HCT116 (cell line): ENCODE measurements at regions not wholly inside any gene's neighbourhood (a gene's known extent, or its start where the extent isn't known, plus 50 kb on each side); places are given as distances from the start of the nearest gene placed in this dataset.

Experiments used
- ATAC-seq: fragments of 200-7000 bp; cut with Tn5 transposase; 2 replicates; pipeline ENCODE4 v1.9.1; 2020; ENCODE audit warnings: mild to moderate bottlenecking, moderate library complexity
- BruUV-seq: library from RNA; stranded (reverse); fragments of 400-500 nt; replicated peaks from 2 replicates; lab custom pipeline; 2021; lab: Mats Ljungman, UMichigan
- CTCF ChIA-PET: fragments of 300-600 bp; sonication (Branson Sonifier 250); formaldehyde crosslinking; loops from one replicate; lab custom pipeline; 2021; ENCODE audit warnings: antibody characterized with exemption; lab: Charles Lee
- POLR2A ChIA-PET: fragments of 300-600, 350-600 bp; sonication (Branson Sonifier 250); formaldehyde crosslinking; loops from one replicate; lab custom pipeline; 2021; ENCODE audit warnings: antibody characterized with exemption; lab: Charles Lee
- RAD21 ChIA-PET, 2 experiments: fragments of 300-600 bp; sonication (Branson Sonifier 250); formaldehyde crosslinking; loops; one replicate each; lab custom pipeline; 2023; ENCODE audit warnings: low total read pairs in 2 of 2; ENCODE audit not compliant: uncharacterized antibody in 2 of 2, unreplicated experiment in 2 of 2, low non-redundant PET in 1 of 2; lab: Charles Lee
- DNase-seq: peaks from one replicate; pipeline ENCODE4 v3.0.0-alpha.2; 2010; ENCODE audit warnings: low read depth, low spot score
- H2AFZ ChIP-seq: fragments of 200-600 bp; shearing (Covaris generic), sonication (generic); 2 replicates; pipeline ENCODE4 v1.6.1; 2017; ENCODE audit warnings: low read depth, mixed run types, mixed read lengths, antibody characterized with exemption, low read length; ENCODE audit not compliant: poor library complexity, severe bottlenecking
- H3K27ac ChIP-seq: 2 replicates; pipeline ENCODE4 v1.5.1; 2012; ENCODE audit warnings: low read depth, low read length
- H3K27me3 ChIP-seq: fragments of 200-600 bp; sonication (generic); 2 replicates; pipeline ENCODE4 v1.6.1; 2016; ENCODE audit warnings: mixed run types, low read length, mixed read lengths; ENCODE audit not compliant: insufficient read depth
- H3K36me3 ChIP-seq, 2 experiments: fragments of 200-500 bp in 1 of 2; fragments of 200-600 bp in 1 of 2; sonication (Bioruptor generic) in 1 of 2; sonication (generic) in 1 of 2; 2 replicates each; pipeline versions ENCODE4 v1.5.1 to v1.6.1; 2014 to 2016; ENCODE audit warnings: low read length in 2 of 2, inconsistent platforms in 1 of 2, mixed read lengths in 1 of 2, mixed run types in 1 of 2; ENCODE audit not compliant: insufficient read depth in 2 of 2, control insufficient read depth in 1 of 2
- H3K4me1 ChIP-seq, 2 experiments: fragments of 200-600 bp in 1 of 2; sonication (generic) in 1 of 2; 2 replicates each; pipeline versions ENCODE4 v1.5.1 to v1.6.1; 2012 to 2017; ENCODE audit warnings: low read length in 2 of 2, inconsistent platforms in 1 of 2, mild to moderate bottlenecking in 1 of 2, mixed read lengths in 1 of 2, mixed run types in 1 of 2, moderate library complexity in 1 of 2; ENCODE audit not compliant: insufficient read depth in 2 of 2, control insufficient read depth in 1 of 2
- H3K4me2 ChIP-seq: fragments of 200-600 bp; sonication (generic); 2 replicates; pipeline ENCODE4 v1.6.1; 2017; ENCODE audit warnings: mixed run types, low read length, mixed read lengths
- H3K4me3 ChIP-seq, 2 experiments: fragments of 200-600 bp in 1 of 2; sonication (generic) in 1 of 2; replicated peaks in 1 of 2; 2 replicates each; pipeline ENCODE4 v1.5.1; 2011 to 2016; ENCODE audit warnings: low read length in 2 of 2, control low read depth in 1 of 2, low read depth in 1 of 2, mild to moderate bottlenecking in 1 of 2, mixed read lengths in 1 of 2, mixed run types in 1 of 2
- H3K79me2 ChIP-seq: fragments of 200-600 bp; sonication (generic); 2 replicates; pipeline ENCODE4 v1.6.1; 2017; ENCODE audit warnings: mild to moderate bottlenecking, mixed run types, low read length, moderate library complexity, mixed read lengths; ENCODE audit not compliant: insufficient read depth
- H3K9ac ChIP-seq: fragments of 200-600 bp; sonication (generic); 2 replicates; pipeline ENCODE4 v1.6.1; 2016; ENCODE audit warnings: low read length, mixed read lengths
- H3K9me2 ChIP-seq: fragments of 200-600 bp; sonication (generic), shearing (Covaris generic); 2 replicates; pipeline ENCODE4 v1.6.1; 2017; ENCODE audit warnings: mixed run types, mild to moderate bottlenecking, moderate library complexity; ENCODE audit not compliant: insufficient read depth
- H3K9me3 ChIP-seq, 2 experiments: fragments of 200-500 bp in 1 of 2; fragments of 200-600 bp in 1 of 2; sonication (Bioruptor generic) in 1 of 2; sonication (generic) in 1 of 2; 2 replicates each; pipeline ENCODE4 v1.6.1; 2014 to 2017; ENCODE audit warnings: low read length in 2 of 2, mixed read lengths in 2 of 2, inconsistent platforms in 1 of 2, low read depth in 1 of 2, mild to moderate bottlenecking in 1 of 2, mixed run types in 1 of 2, moderate library complexity in 1 of 2; ENCODE audit not compliant: control insufficient read depth in 1 of 2, insufficient read depth in 1 of 2
- H4K20me1 ChIP-seq: fragments of 200-600 bp; sonication (generic), shearing (Covaris generic); 2 replicates; pipeline ENCODE4 v1.6.1; 2017; ENCODE audit warnings: mixed run types, mild to moderate bottlenecking, moderate library complexity; ENCODE audit not compliant: insufficient read depth
- CBX3 ChIP-seq: IDR thresholded peaks from 2 replicates; pipeline ENCODE4 v1.6.1; 2012; ENCODE audit warnings: low read depth
- EGR1 ChIP-seq: IDR thresholded peaks from 2 replicates; pipeline ENCODE4 v1.6.1; 2012; ENCODE audit warnings: low read depth
- ELF1 ChIP-seq: IDR thresholded peaks from 2 replicates; pipeline ENCODE4 v1.6.1; 2012; ENCODE audit warnings: low read depth, borderline replicate concordance
- EZH2 ChIP-seq: fragments of 200-600 bp; sonication (generic); IDR thresholded peaks from 2 replicates; pipeline ENCODE4 v1.6.1; 2017; ENCODE audit warnings: antibody characterized with exemption, mixed run types
- FOSL1 ChIP-seq: IDR thresholded peaks from 2 replicates; pipeline ENCODE4 v1.6.1; 2012; ENCODE audit warnings: low read depth
- JUND ChIP-seq: IDR thresholded peaks from 2 replicates; pipeline ENCODE4 v1.6.1; 2012
- MAX ChIP-seq: IDR thresholded peaks from 2 replicates; pipeline ENCODE4 v1.6.1; 2012
- POLR2A ChIP-seq: IDR thresholded peaks from 2 replicates; pipeline ENCODE4 v1.7.0; 2011; ENCODE audit warnings: borderline replicate concordance; ENCODE audit not compliant: insufficient read depth, insufficient read length; ENCODE audit errors: extremely low read depth
- POLR2AphosphoS5 ChIP-seq: IDR thresholded peaks from 2 replicates; pipeline ENCODE4 v1.6.1; 2011; ENCODE audit warnings: mild to moderate bottlenecking, low read depth, low read length, moderate library complexity
- RAD21 ChIP-seq: IDR thresholded peaks from 2 replicates; pipeline ENCODE4 v1.6.1; 2012; ENCODE audit warnings: low read depth, mild to moderate bottlenecking
- REST ChIP-seq: IDR thresholded peaks from 2 replicates; pipeline ENCODE4 v1.6.1; 2012; ENCODE audit warnings: low read depth
- SP1 ChIP-seq: IDR thresholded peaks from 2 replicates; pipeline ENCODE4 v1.6.1; 2012; ENCODE audit warnings: low read depth
- SRF ChIP-seq: IDR thresholded peaks from 2 replicates; pipeline ENCODE4 v1.6.1; 2012; ENCODE audit warnings: low read depth
- ZFX ChIP-seq: fragments of 450-650 bp; IDR thresholded peaks from 2 replicates; pipeline ENCODE4 v1.6.1; 2017
- ZNF274 ChIP-seq: fragments of 200-500 bp; sonication (Bioruptor generic); IDR thresholded peaks from 2 replicates; pipeline ENCODE4 v1.6.1; 2014; ENCODE audit warnings: mild to moderate bottlenecking, low read depth, low read length, inconsistent platforms
- intact Hi-C: fragments of 100-400 bp; cut with micrococcal nuclease; formaldehyde crosslinking; loops from 2 replicates; pipeline ENCODE4 v1.10.0; 2022

DNA sequence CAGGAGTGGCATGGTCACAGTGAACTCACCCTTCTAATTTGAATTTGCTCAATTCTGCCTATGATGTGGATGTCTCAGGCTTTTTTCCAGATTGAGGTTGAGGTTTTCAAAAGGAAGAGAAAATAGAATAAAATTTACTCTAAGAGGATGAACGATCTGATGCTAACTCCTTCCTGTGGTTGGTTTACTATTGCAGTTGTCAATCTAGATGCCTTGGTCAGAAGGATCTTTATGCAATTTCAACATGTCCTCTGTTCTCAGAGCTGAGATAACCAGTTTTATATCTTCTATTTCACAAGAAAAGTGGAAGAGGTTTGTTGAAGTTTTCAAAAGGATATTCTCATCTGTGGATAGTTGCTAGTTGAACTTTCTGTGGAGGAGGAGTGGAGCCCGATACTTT is 150.7 kb upstream of the WDR11 start:
- no peak overlapping the region for H3K9ac ChIP-seq
- no peaks in the 10 kb centered on the region for H3K4me1 ChIP-seq
- no TSS peak for BruUV-seq
- no peaks in the 10 kb centered on the region for H3K9me2 ChIP-seq
- POLR2A ChIA-PET: no interaction called here
- ATAC-seq (no peak), DNase-seq (no peak)
- H4K20me1 ChIP-seq: no peaks in the 10 kb centered on the region
- no peak overlapping the region for H2AFZ ChIP-seq
- no peaks in the 10 kb centered on the region for H3K9me3 ChIP-seq
- no peak overlapping the region for H3K27ac ChIP-seq
- CTCF ChIA-PET: no interaction called here
- no peaks in the 10 kb centered on the region for H3K36me3 ChIP-seq
- H3K4me2 ChIP-seq: no peak overlapping the region
- intact Hi-C loops: no loop called here
- H3K79me2 ChIP-seq: no peaks in the 10 kb centered on the region
- no peak for TF ChIP-seq ZNF274
- TF ChIP-seq EZH2: no peak
- TF ChIP-seq EGR1: no peak
- TF ChIP-seq RAD21: no peak
- TF ChIP-seq SP1: no peak
- no peak for TF ChIP-seq JUND
- no peak for TF ChIP-seq FOSL1
- TF ChIP-seq ZFX: no peak
- TF ChIP-seq ELF1: no peak
- no peak for TF ChIP-seq POLR2A
- TF ChIP-seq POLR2AphosphoS5: no peak
- TF ChIP-seq SRF: no peak
- TF ChIP-seq MAX: no peak
- TF ChIP-seq CBX3: no peak
- TF ChIP-seq REST: no peak
- peaks cover 34% of the 10 kb centered on the region for H3K27me3 ChIP-seq
- H3K4me3 ChIP-seq: no peak overlapping the region
- RAD21 ChIA-PET: no interaction called here
